ENCODE measurements at regions not wholly inside any gene's neighbourhood (a gene's known extent, or its start where the extent isn't known, plus 50 kb on each side); places are given as distances from the start of the nearest gene placed in this dataset.

DNA sequence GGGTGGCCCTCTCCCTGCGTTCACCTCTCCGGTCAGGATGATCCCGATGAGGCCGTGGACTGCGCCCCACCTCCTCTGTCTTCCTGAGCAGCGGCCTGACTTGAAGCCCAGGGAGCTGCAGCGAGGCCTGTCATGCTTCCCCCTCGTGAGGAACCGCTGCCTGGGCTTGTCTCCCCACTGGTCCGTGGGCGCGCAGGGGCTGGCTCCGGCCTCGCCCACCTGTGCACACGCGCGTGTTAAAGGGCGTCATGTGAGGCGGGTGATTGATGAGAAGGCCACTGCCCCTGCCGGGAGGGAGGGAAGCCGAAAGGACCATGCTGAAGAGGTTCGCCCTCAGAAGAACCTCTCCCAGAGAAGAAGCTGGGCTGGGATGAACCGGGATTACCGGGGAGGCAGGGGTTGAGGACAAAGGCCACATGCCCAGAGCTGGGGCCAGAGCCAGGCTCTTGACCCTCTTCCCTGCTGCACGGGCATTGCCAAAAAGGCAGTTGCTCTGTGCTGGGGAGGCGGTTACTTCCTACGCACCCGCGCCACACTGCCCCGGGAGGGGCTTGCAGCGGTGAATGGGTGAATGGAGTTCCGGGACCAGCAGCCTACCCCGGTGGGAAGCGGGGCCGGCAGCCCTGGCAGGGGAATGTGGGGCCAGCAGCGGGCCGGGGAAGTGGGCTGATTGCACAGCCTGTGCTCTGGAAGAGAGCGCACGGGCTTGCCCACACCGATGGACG is 85.9 kb upstream of the GSE1 start:
- H2AFZ ChIP-seq (ENCODE audit: low read depth, low read length) = no peak overlapping the region
- H3K4me3 ChIP-seq (ENCODE audit: low read length) = no peak overlapping the region
- H4K20me1 ChIP-seq (ENCODE audit: insufficient read depth) = no peaks in the 10 kb centered on the region
- no peak overlapping the region for H3K4me2 ChIP-seq (ENCODE audit: low read length)
- H3K9me3 ChIP-seq (ENCODE audit: low read length) = no peaks in the 10 kb centered on the region
- TF ChIP-seq, protein P1, sequence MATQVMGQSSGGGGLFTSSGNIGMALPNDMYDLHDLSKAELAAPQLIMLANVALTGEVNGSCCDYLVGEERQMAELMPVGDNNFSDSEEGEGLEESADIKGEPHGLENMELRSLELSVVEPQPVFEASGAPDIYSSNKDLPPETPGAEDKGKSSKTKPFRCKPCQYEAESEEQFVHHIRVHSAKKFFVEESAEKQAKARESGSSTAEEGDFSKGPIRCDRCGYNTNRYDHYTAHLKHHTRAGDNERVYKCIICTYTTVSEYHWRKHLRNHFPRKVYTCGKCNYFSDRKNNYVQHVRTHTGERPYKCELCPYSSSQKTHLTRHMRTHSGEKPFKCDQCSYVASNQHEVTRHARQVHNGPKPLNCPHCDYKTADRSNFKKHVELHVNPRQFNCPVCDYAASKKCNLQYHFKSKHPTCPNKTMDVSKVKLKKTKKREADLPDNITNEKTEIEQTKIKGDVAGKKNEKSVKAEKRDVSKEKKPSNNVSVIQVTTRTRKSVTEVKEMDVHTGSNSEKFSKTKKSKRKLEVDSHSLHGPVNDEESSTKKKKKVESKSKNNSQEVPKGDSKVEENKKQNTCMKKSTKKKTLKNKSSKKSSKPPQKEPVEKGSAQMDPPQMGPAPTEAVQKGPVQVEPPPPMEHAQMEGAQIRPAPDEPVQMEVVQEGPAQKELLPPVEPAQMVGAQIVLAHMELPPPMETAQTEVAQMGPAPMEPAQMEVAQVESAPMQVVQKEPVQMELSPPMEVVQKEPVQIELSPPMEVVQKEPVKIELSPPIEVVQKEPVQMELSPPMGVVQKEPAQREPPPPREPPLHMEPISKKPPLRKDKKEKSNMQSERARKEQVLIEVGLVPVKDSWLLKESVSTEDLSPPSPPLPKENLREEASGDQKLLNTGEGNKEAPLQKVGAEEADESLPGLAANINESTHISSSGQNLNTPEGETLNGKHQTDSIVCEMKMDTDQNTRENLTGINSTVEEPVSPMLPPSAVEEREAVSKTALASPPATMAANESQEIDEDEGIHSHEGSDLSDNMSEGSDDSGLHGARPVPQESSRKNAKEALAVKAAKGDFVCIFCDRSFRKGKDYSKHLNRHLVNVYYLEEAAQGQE (IDR thresholded peaks at IDR 0.05; ENCODE audit: borderline replicate concordance) = no peak
- TF ChIP-seq TAF1 (IDR thresholded peaks at IDR 0.05; ENCODE audit: low read depth) (no peak), SMC3 (conservative IDR thresholded peaks at IDR 0.05; ENCODE audit: poor library complexity) (no peak), EP300 (conservative IDR thresholded peaks at IDR 0.05; ENCODE audit: poor library complexity, severe bottlenecking) (no peak), EZH2 (IDR thresholded peaks at IDR 0.05; ENCODE audit: borderline replicate concordance, insufficient read depth, low read length, poor library complexity, severe bottlenecking) (no peak), MXI1 (conservative IDR thresholded peaks at IDR 0.05; ENCODE audit: poor library complexity, severe bottlenecking) (no peak), POLR2AphosphoS5 (IDR thresholded peaks at IDR 0.05) (no peak), RAD21 (conservative IDR thresholded peaks at IDR 0.05) (no peak)
- TF ChIP-seq, protein P2, sequence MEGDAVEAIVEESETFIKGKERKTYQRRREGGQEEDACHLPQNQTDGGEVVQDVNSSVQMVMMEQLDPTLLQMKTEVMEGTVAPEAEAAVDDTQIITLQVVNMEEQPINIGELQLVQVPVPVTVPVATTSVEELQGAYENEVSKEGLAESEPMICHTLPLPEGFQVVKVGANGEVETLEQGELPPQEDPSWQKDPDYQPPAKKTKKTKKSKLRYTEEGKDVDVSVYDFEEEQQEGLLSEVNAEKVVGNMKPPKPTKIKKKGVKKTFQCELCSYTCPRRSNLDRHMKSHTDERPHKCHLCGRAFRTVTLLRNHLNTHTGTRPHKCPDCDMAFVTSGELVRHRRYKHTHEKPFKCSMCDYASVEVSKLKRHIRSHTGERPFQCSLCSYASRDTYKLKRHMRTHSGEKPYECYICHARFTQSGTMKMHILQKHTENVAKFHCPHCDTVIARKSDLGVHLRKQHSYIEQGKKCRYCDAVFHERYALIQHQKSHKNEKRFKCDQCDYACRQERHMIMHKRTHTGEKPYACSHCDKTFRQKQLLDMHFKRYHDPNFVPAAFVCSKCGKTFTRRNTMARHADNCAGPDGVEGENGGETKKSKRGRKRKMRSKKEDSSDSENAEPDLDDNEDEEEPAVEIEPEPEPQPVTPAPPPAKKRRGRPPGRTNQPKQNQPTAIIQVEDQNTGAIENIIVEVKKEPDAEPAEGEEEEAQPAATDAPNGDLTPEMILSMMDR (IDR thresholded peaks at IDR 0.05; ENCODE audit: poor library complexity, severe bottlenecking) = no peak
- H3K79me2 ChIP-seq (replicated peaks; ENCODE audit: insufficient read depth, low read length) = no peaks in the 10 kb centered on the region
- no peak overlapping the region for H3K9ac ChIP-seq (ENCODE audit: low read length)
- H3K27me3 ChIP-seq (ENCODE audit: insufficient read depth, low read depth, low read length) = no peaks in the 10 kb centered on the region
- no peaks in the 10 kb centered on the region for H3K9me2 ChIP-seq (ENCODE audit: insufficient read depth, low read length)
- no peaks in the 10 kb centered on the region for H3F3A ChIP-seq (ENCODE audit: insufficient read depth, low read length, poor library complexity, severe bottlenecking)
- H3K27ac ChIP-seq (ENCODE audit: low read length) = no peak overlapping the region
- no peaks in the 10 kb centered on the region for H3K36me3 ChIP-seq (ENCODE audit: insufficient read depth, low read length)

DNA sequence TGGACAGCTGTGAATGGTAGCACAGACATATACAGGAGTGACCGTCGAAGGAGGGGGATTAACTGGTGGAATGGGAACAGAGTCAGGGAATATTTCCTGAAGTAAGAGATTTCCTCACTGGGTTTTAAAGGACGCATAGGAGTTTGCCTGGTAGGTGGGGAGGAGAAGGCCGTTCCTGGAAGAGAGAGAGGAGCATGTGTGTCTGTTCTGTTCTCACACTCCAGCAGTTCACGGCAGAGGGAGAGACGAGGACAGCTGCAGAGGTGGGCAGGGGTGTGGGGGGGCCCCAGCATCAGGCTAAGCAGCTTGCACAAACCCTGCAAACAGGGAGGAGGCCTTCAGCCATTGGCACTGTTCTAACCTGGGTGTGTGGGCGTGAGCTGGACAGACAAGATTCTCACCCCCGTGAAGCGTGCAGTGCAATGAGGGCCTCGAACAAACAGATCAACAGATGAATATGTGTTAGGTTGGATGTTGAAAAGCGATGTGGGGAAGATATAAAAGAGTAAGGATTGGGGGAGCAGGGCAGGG is 85.3 kb upstream of the GSE1 start:
- no peak overlapping the region for H3K4me2 ChIP-seq (ENCODE audit: low read length)
- TF ChIP-seq POLR2AphosphoS5 (IDR thresholded peaks at IDR 0.05) = no peak
- TF ChIP-seq TAF1 (IDR thresholded peaks at IDR 0.05; ENCODE audit: low read depth) = no peak
- TF ChIP-seq SMC3 (conservative IDR thresholded peaks at IDR 0.05; ENCODE audit: poor library complexity) = no peak
- TF ChIP-seq EP300 (conservative IDR thresholded peaks at IDR 0.05; ENCODE audit: poor library complexity, severe bottlenecking) = no peak
- no peak for TF ChIP-seq RAD21 (conservative IDR thresholded peaks at IDR 0.05)
- TF ChIP-seq EZH2 (IDR thresholded peaks at IDR 0.05; ENCODE audit: borderline replicate concordance, insufficient read depth, low read length, poor library complexity, severe bottlenecking) = no peak
- no peak for TF ChIP-seq MXI1 (conservative IDR thresholded peaks at IDR 0.05; ENCODE audit: poor library complexity, severe bottlenecking)
- TF ChIP-seq, protein P1 (IDR thresholded peaks at IDR 0.05; ENCODE audit: borderline replicate concordance) = no peak
- TF ChIP-seq, protein P2 (IDR thresholded peaks at IDR 0.05; ENCODE audit: poor library complexity, severe bottlenecking) = no peak
- H3K9ac ChIP-seq (ENCODE audit: low read length) = no peak overlapping the region
- no peaks in the 10 kb centered on the region for H3K79me2 ChIP-seq (replicated peaks; ENCODE audit: insufficient read depth, low read length)
- no peaks in the 10 kb centered on the region for H3F3A ChIP-seq (ENCODE audit: insufficient read depth, low read length, poor library complexity, severe bottlenecking)
- no peak overlapping the region for H2AFZ ChIP-seq (ENCODE audit: low read depth, low read length)
- H3K27me3 ChIP-seq (ENCODE audit: insufficient read depth, low read depth, low read length) = no peaks in the 10 kb centered on the region
- H3K4me3 ChIP-seq (ENCODE audit: low read length) = no peak overlapping the region
- no peaks in the 10 kb centered on the region for H3K9me3 ChIP-seq (ENCODE audit: low read length)
- H3K27ac ChIP-seq (ENCODE audit: low read length) = no peak overlapping the region
- no peaks in the 10 kb centered on the region for H3K36me3 ChIP-seq (ENCODE audit: insufficient read depth, low read length)
- H3K9me2 ChIP-seq (ENCODE audit: insufficient read depth, low read length) = no peaks in the 10 kb centered on the region
- H4K20me1 ChIP-seq (ENCODE audit: insufficient read depth) = no peaks in the 10 kb centered on the region
